ENCODE measurements at regions not wholly inside any gene's neighbourhood (a gene's known extent, or its start where the extent isn't known, plus 50 kb on each side); places are given as distances from the start of the nearest gene placed in this dataset.

GRCh38 chr2:211270257-211270656, 713.9 kb downstream of the CPS1 start:
- TF ChIP-seq CTCF (IDR thresholded peaks at IDR 0.05; ENCODE audit: low read depth, low read length, missing control alignments), result no peak
- no peak for DNase-seq (ENCODE audit: extremely low read depth, low read depth)
- H3K4me3 ChIP-seq (replicated peaks; ENCODE audit: low read depth, low read length), result no peak overlapping the region

- DNase-seq (ENCODE audit: extremely low read depth, low read depth), result no peak
- H3K4me3 ChIP-seq (replicated peaks; ENCODE audit: low read depth, low read length), result no peak overlapping the region
- no peak for TF ChIP-seq CTCF (IDR thresholded peaks at IDR 0.05; ENCODE audit: low read depth, low read length, missing control alignments)
Measured at GRCh38 chr2:211281430-211282073, 725.2 kb downstream of the CPS1 start.

- no peak for DNase-seq (ENCODE audit: extremely low read depth, low read depth)
- no peak overlapping the region for H3K4me3 ChIP-seq (replicated peaks; ENCODE audit: low read depth, low read length)
- TF ChIP-seq CTCF (IDR thresholded peaks at IDR 0.05; ENCODE audit: low read depth, low read length, missing control alignments), result no peak
Measured at GRCh38 chr2:211302676-211303075, 746.3 kb downstream of the CPS1 start.

- no peak for TF ChIP-seq CTCF (IDR thresholded peaks at IDR 0.05; ENCODE audit: low read depth, low read length, missing control alignments)
- no peak for DNase-seq (ENCODE audit: extremely low read depth, low read depth)
- H3K4me3 ChIP-seq (replicated peaks; ENCODE audit: low read depth, low read length), result no peak overlapping the region
Measured at GRCh38 chr2:211306929-211307328, 750.5 kb downstream of the CPS1 start.

All from HFF-Myc (cell line).